Stimulated activated CD4-positive, alpha-beta T cell treated with anti-CD3 and anti-CD28 coated beads, Interleukin-1b, Interleukin-23, amount 100 ng/mL, for 24 hours (primary cell): ENCODE measurements at regions not wholly inside any gene's neighbourhood (a gene's known extent, or its start where the extent isn't known, plus 50 kb on each side); places are given as distances from the start of the nearest gene placed in this dataset.

Source experiments
- DNase-seq, 4 experiments: peaks; one replicate each; pipeline ENCODE4 v3.0.0-alpha.2; 2020; ENCODE audit warnings: low read depth in 4 of 4, low spot score in 1 of 4

GRCh38 chr2:191557841-191558240 lies 120.1 kb upstream of the NABP1 start:
- no peak for DNase-seq

- no peak for DNase-seq
Observed at GRCh38 chr2:191559569-191559968, 118.4 kb upstream of the NABP1 start.

DNA sequence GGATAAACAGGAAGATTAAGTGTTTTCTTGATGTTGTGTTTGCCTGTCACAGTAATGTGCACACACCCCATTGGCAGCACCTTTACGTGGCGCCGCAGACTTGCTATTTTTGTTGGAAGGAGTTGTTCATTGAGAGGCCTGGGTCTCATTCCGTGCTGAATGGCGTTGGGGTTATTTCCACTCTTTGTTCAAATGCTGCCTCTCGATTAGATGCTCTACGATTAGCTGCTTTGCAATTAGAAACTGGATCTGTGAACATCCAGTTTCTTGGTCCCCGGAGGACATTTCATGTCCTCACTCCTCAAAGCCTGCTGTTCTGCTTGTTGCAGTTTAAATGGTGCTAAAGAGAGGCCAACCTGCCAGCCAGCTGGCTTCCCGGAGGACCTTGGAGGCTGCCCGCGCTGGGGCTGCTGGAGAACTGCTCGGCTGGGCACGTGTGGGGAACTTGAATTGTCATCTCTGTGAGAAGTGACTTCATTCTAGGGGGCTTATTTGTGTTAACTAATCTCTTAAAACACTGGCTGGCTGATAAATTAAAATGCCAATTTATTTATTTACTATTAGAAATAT lies 117.4 kb upstream of the NABP1 start:
- DNase-seq = no peak

DNA sequence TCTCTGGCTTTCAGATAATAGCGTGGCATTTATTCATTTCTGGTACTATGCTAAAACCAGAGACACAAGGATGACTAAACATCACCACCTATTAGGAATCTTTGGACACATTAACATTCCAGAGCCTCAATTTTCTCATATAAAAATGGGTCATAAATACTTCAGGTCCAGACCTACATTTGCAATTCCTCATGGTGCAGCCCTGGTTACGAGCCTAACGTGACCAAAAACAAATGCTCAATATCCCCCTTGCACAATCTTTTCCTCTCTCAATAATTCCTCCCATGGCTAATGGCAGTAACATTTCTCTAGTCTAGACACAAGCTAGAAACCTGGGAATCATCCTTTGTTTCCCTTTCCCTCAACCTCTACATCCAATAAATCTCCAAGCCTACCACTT lies 112.8 kb upstream of the NABP1 start:
- DNase-seq = no peak

DNA sequence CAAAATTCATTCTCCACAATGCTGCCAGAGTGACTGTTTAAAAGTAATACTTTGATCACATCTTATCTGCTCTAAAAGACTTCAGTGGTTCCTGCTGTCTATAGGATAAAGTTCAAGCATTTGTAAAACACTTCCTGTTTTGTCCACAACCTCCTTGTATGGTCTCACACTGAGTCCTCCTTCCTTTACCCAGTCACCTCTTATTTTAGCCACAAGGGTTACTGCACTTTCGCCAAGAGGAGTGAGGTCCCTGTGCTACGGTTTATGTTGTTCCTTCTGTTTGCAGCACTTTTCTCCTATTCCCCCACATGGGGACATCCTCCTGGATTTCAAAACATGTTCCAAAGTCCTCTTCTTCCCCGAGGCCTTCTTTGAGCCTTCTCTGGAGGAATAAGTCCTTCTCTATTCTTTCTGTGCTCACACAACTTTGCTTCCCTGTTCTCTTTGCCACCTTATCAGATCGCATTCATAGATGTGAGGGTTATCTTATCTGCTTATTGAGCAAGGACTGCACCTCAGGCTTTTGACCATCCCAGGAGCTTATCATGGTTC lies 112.2 kb upstream of the NABP1 start:
- no peak for DNase-seq

DNA sequence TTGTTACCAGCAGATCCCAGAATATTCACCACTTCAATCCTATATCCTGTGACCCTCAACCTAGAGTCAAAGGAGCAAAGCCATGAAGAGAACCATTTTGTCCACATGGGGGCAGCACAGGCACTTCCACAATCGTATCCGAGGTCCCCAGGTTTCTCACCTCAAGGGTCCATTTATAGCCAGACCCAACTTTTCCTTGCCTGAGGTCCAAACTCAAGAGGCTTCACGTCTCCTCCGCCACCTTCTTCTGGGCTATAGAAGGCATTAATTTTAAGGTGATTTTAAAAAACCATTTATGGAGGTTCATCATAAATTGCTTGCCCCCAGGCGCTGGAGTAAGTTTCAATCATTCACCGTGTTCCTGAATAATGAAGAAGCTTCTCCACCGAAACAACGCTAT lies 111.6 kb upstream of the NABP1 start:
- peak; percentile 38 to 64 (median 49) for DNase-seq

- DNase-seq = no peak
Observed at GRCh38 chr2:191567206-191567605, 110.7 kb upstream of the NABP1 start.

GRCh38 chr2:191569025-191569424 lies 108.9 kb upstream of the NABP1 start:
- no peak for DNase-seq

DNA sequence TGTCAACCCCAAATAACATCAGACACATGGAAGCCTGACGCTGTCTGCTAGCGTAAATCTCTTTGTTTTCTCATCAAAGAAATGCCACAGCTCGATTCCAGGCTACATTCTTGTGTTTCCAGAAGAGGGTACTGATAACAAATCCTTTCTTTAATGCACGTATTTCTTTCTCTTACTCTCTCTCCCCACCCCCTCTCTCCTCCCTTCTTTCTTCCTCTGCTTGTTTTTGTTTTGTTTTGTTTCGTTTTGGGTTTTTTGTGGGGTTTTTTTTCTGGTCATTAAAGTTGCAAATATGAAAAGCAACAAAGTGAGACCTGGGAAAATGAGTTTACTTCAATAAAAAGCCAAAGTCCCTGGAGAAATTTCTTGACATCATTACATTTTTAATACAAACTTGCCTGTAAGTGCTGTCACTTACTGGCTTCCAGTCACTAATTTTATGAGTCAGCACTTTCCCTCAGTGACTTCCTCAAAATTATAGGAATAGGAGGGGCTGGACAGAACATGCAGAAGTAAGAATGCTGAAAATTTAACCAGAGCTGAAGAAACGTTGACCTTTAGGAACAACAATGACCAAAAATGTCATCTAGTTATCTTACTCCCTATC lies 106.7 kb upstream of the NABP1 start:
- no peak for DNase-seq

DNA sequence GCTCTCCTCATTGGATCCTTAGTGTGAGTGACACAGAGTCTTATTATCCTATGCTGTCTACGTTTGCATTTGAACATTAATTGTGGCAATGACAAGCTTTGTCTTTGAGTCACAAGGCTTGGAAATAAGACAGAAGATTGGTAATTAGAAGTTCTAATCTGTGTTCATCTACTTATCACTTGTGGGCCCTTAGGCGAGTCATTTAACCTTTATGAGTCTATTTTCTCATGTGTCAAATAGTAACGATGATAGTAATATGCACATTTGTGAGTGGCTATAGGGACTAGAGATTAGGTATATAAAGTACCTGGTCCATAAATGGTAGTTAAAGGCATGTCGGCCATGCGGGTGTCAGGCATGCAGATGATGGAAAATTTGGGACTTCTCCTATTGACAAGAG lies 105.6 kb upstream of the NABP1 start:
- no peak for DNase-seq

DNA sequence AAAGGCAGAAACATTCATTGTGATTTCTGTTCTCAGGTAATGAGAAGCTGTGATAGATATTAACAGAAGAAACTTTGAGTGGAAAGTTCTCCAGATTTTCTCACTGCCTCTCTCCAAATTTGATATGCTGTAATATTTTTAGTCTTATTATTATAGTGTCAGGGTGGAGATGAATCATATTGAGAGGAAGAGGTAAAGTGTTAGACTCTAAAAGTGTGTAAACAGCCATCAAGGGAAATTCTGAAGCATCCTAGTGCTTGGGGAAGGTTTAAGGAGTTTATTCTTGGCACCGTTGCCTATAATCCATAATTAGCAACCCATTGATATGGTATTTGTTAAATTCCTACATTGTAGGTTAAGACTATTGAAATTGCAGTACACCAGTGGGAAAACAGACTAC lies 104.7 kb upstream of the NABP1 start:
- no peak for DNase-seq

DNA sequence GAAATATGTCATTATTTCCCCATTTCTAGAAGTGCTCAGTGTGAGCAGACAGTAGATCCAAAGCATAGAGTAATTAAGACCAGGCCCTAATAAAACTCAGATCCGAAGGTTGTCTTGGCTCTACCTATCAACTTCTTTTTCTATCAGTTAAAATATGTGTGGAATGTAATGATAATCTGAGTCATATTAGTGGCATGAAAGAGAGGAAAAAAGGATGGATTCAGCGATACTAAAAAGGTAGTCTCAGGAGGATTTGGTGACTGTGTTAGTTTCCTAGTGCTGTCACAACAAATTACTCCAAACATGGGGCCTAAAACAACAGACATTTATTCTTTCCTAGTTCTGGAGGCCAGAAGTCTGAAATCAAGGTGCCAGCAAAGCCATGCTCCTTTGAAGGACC lies 103.7 kb upstream of the NABP1 start:
- no peak for DNase-seq

DNA sequence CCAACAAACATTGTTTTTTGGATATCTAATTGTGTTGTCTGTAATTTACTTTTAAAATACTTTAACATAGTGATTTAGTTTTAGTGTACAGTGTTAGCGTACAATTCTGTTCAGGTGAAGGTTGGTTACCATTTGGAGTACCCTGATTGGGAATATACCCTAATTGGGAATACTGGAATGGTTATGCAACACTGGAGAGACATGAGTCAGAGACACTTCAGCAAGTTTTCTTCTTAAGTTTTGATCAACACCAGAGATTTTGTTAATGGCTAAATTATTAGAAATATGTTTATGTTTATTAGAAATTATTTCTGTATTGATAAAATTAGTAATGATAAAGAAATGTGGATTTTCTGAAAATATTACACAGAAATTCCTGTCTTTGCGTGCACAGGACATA lies 100.3 kb upstream of the NABP1 start:
- DNase-seq = no peak

GRCh38 chr2:191578031-191578430 lies 99.9 kb upstream of the NABP1 start:
- no peak for DNase-seq

- DNase-seq = no peak
Observed at GRCh38 chr2:191580581-191580980, 97.4 kb upstream of the NABP1 start.

- no peak for DNase-seq
Observed at GRCh38 chr2:191581003-191581402, 96.9 kb upstream of the NABP1 start.

DNA sequence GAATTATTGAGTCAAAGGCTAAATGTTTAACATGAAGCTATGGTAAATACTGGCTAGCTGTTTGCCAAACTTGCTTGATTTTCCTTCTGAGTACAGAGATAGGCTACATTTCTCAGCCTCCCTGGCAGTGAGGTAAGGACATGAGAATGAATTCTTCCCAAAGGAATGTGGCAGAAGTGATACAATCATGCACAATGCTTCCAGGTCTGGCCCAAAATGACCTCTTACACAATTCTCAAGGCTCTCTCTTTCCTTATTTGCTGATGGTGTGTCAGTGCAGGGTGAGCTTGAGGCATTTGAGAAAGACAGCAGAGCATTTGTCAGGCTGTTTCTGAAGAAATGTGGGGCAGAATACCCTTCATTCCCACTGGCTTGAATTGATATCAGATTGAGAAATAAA lies 95.6 kb upstream of the NABP1 start:
- no peak for DNase-seq

DNA sequence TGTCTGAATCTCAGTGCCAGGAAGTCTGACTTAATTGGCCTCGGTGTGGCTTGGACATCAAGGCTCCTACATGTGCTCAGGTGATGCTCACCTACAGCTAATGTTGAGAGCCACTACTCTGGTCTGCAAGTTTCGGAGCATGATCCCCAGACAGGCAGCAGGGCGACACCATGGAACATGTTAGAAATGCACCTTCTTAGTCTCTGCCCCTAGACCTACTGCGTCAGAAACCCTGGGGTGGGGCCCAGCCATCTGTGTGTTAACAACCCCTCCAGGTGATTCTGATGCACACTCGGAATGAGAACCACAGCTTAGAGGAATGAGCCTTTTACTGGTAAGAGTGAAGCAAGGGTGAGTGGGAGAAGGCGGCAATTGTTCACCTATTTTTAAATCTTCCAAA lies 86.9 kb upstream of the NABP1 start:
- DNase-seq = no peak

- DNase-seq = no peak
Observed at GRCh38 chr2:191593622-191594385, 84.1 kb upstream of the NABP1 start.

DNA sequence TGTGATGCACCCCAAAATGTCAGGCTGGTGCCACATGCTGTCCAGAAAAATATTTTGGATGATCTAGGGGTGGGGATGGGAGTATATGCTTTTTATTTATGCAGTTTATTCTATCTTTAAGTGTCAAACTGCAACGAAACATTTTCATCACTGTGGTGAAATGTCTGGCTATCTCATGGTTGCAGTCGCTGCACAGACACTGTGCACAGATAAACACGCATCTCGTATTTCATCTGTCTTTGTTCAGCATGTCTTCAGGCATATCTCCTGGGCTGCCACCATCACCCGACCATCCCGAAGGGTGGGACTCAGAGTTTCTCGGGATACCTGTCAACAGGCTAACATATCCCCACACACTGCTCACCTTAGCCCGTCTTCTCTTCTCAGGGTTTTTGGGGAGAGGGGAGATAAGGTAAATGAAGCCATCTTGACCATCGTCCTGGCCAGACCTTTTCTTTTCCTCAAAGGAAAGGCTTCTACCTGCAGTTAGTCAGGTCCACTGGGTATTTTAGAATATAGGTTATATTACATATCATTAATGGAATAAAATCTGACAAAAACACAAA lies 80.7 kb upstream of the NABP1 start:
- DNase-seq = no peak

DNA sequence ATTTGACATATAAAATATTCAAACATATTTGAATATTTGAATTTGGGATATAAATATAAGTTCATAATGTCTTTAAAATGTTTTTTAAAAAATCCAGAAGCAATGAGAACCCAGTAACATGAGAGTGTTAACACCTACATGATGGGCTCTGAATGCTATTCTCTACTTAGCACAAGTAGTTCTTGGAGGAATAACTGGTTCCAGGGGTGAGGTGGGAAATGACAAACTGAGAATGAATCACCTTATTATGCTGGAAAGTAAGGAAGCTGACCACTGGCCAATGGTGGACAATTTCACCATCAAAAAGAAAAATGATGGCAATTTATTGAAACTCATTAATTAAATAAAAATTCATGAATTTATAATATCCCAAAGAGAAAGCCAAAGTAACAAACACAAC lies 79.6 kb upstream of the NABP1 start:
- no peak for DNase-seq

DNA sequence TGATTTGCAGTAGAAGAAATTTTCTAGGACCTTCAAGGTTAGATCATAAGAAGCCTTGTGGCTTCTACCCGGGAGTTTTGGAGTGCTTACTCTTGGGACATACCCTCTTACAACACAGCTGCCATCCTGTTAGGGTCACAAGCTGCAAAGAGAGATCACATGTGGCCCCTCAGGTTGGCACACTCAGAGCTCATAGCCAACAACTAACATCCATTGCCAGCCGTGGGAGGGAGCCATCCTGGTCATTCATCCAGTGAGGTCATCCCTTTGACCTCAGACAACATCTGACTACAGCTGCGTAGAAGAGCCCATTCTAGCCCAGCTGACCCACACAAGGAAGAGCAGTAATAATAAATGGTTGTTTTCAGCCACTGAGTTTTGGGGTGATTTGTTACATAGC lies 76.9 kb upstream of the NABP1 start:
- no peak for DNase-seq
